HG03442 (cell line): ENCODE measurements at regions not wholly inside any gene's neighbourhood (a gene's known extent, or its start where the extent isn't known, plus 50 kb on each side); places are given as distances from the start of the nearest gene placed in this dataset.
"Not testable (repeated sequence)": the region's sequence is repeated elsewhere in the genome, so short reads cannot be mapped to it uniquely, and the experiment has no call there.

ENCODE experiments used
- ATAC-seq: cut with Tn5 transposase; IDR thresholded peaks from one replicate; pipeline ENCODE4 v1.9.1; 2021; ENCODE audit warnings: mild to moderate bottlenecking, moderate library complexity; ENCODE audit not compliant: unreplicated experiment

- ATAC-seq = no peak
Observed at GRCh38 chrX:86887341-86887740, 630.3 kb upstream of the KLHL4 start.

- ATAC-seq = no peak
Observed at GRCh38 chrX:86910027-86910426, 607.6 kb upstream of the KLHL4 start.

GRCh38 chrX:86910602-86911311 is 606.8 kb upstream of the KLHL4 start:
- ATAC-seq = no peak

- no peak for ATAC-seq
Observed at GRCh38 chrX:86914569-86914968, 603.0 kb upstream of the KLHL4 start.

GRCh38 chrX:86917959-86918358 is 599.6 kb upstream of the KLHL4 start:
- ATAC-seq = no peak

- ATAC-seq = no peak
Observed at GRCh38 chrX:86930419-86930818, 587.2 kb upstream of the KLHL4 start.

GRCh38 chrX:86935988-86936387 is 581.6 kb upstream of the KLHL4 start:
- ATAC-seq = no peak

GRCh38 chrX:86946569-86946968 is 571.0 kb upstream of the KLHL4 start:
- ATAC-seq = peak; percentile 69

GRCh38 chrX:86964321-86964720 is 553.3 kb upstream of the KLHL4 start:
- no peak for ATAC-seq

GRCh38 chrX:86981326-86981879 is 536.2 kb upstream of the KLHL4 start:
- no peak for ATAC-seq

- not testable (repeated sequence) for ATAC-seq
Observed at GRCh38 chrX:86987351-86987750, 530.3 kb upstream of the KLHL4 start.

- no peak for ATAC-seq
Observed at GRCh38 chrX:87003031-87003430, 514.6 kb upstream of the KLHL4 start.

- ATAC-seq = no peak
Observed at GRCh38 chrX:87005183-87005582, 512.4 kb upstream of the KLHL4 start.

- ATAC-seq = no peak
Observed at GRCh38 chrX:87005885-87006284, 511.7 kb upstream of the KLHL4 start.

GRCh38 chrX:87006561-87006960 is 511.0 kb upstream of the KLHL4 start:
- ATAC-seq = no peak

GRCh38 chrX:87017210-87017609 is 500.4 kb upstream of the KLHL4 start:
- no peak for ATAC-seq

GRCh38 chrX:87033115-87033514 is 484.5 kb upstream of the KLHL4 start:
- not testable (repeated sequence) for ATAC-seq

GRCh38 chrX:87045352-87045751 is 472.2 kb upstream of the KLHL4 start:
- ATAC-seq = no peak

GRCh38 chrX:87049567-87049966 is 468.0 kb upstream of the KLHL4 start:
- ATAC-seq = no peak

GRCh38 chrX:87063642-87064041 is 454.0 kb upstream of the KLHL4 start:
- ATAC-seq = no peak

GRCh38 chrX:87064502-87064901 is 453.1 kb upstream of the KLHL4 start:
- no peak for ATAC-seq

GRCh38 chrX:87067795-87068369 is 449.7 kb upstream of the KLHL4 start:
- no peak for ATAC-seq
